GM23338 (cell line): ENCODE measurements at regions not wholly inside any gene's neighbourhood (a gene's known extent, or its start where the extent isn't known, plus 50 kb on each side); places are given as distances from the start of the nearest gene placed in this dataset.

ENCODE experiments used
- ATAC-seq: fragments of 200-7000 bp; cut with Tn5 transposase; 3 replicates; pipeline ENCODE4 v1.9.1; 2020
- DNase-seq: peaks from one replicate; pipeline ENCODE4 v3.0.0-alpha.2; 2015; ENCODE audit warnings: low spot score
- H2AFZ ChIP-seq: fragments of 200-600 bp; sonication (generic); 2 replicates; pipeline ENCODE4 v1.8.0; 2016; ENCODE audit warnings: antibody characterized with exemption, mild to moderate bottlenecking, moderate library complexity
- H3F3A ChIP-seq: fragments of 200-600 bp; sonication (generic); replicated peaks from 2 replicates; pipeline ENCODE4 v1.8.0; 2017; ENCODE audit warnings: antibody characterized with exemption, mixed run types, low read depth
- H3K27ac ChIP-seq: fragments of 200-600 bp; sonication (generic); 2 replicates; pipeline ENCODE4 v1.6.1; 2016; ENCODE audit warnings: low read depth
- H3K27me3 ChIP-seq: fragments of 200-600 bp; sonication (generic); 2 replicates; pipeline ENCODE4 v1.8.0; 2016; ENCODE audit warnings: mild to moderate bottlenecking, mixed run types, moderate library complexity; ENCODE audit not compliant: insufficient read depth
- H3K36me3 ChIP-seq: fragments of 200-600 bp; sonication (generic); 2 replicates; pipeline ENCODE4 v1.8.0; 2016; ENCODE audit warnings: mild to moderate bottlenecking; ENCODE audit not compliant: insufficient read depth
- H3K4me1 ChIP-seq: fragments of 200-600 bp; sonication (generic); 2 replicates; pipeline ENCODE4 v1.8.0; 2016; ENCODE audit warnings: mild to moderate bottlenecking, moderate library complexity; ENCODE audit not compliant: insufficient read depth
- H3K4me2 ChIP-seq: fragments of 200-600 bp; sonication (generic); 2 replicates; pipeline ENCODE4 v1.7.1; 2017; ENCODE audit warnings: mixed run types
- H3K4me3 ChIP-seq: fragments of 200-600 bp; sonication (generic); 2 replicates; pipeline ENCODE4 v1.6.1; 2016; ENCODE audit warnings: mixed run types
- H3K79me2 ChIP-seq: fragments of 200-600 bp; sonication (generic); replicated peaks from 2 replicates; pipeline ENCODE4 v1.8.0; 2017; ENCODE audit warnings: mild to moderate bottlenecking; ENCODE audit not compliant: insufficient read depth
- H3K9me2 ChIP-seq: fragments of 200-600 bp; sonication (generic); 2 replicates; pipeline ENCODE4 v1.8.0; 2017; ENCODE audit not compliant: insufficient read depth
- H4K20me1 ChIP-seq: fragments of 200-600 bp; sonication (generic); replicated peaks from 2 replicates; pipeline ENCODE4 v1.8.0; 2017; ENCODE audit warnings: mild to moderate bottlenecking; ENCODE audit not compliant: insufficient read depth
- H3K27ac Mint-ChIP-seq: 2 replicates; pipeline ENCODE4 v1.8.0; 2020; ENCODE audit warnings: inconsistent platforms, mild to moderate bottlenecking, moderate library complexity, mixed read lengths
- H3K27me3 Mint-ChIP-seq: 3 replicates; pipeline ENCODE4 v1.8.0; 2022; ENCODE audit warnings: low read depth, mild to moderate bottlenecking, moderate library complexity, mixed read lengths, inconsistent platforms; ENCODE audit not compliant: insufficient read depth, poor library complexity
- H3K36me3 Mint-ChIP-seq: 3 replicates; pipeline ENCODE4 v1.8.0; 2021; ENCODE audit warnings: low read depth, mild to moderate bottlenecking, inconsistent platforms, moderate library complexity, mixed read lengths
- H3K4me1 Mint-ChIP-seq: 3 replicates; pipeline ENCODE4 v1.8.0; 2020; ENCODE audit warnings: mild to moderate bottlenecking, inconsistent platforms, mixed read lengths
- H3K4me3 Mint-ChIP-seq: 3 replicates; pipeline ENCODE4 v1.8.0; 2021; ENCODE audit warnings: moderate library complexity, mild to moderate bottlenecking, inconsistent platforms, mixed read lengths
- H3K9me3 Mint-ChIP-seq: 3 replicates; pipeline ENCODE4 v1.8.0; 2020; ENCODE audit warnings: moderate library complexity, mild to moderate bottlenecking, inconsistent platforms, mixed read lengths
- CREB1 ChIP-seq: fragments of 250-450 bp; sonication (Bioruptor Pico); IDR thresholded peaks from 2 replicates; pipeline ENCODE4 v1.5.0; 2020; ENCODE audit warnings: low read depth, mild to moderate bottlenecking, moderate library complexity
- EZH2 ChIP-seq: fragments of 200-600 bp; sonication (generic); IDR thresholded peaks from one replicate; pipeline ENCODE4 v1.8.0; 2017; ENCODE audit warnings: antibody characterized with exemption, mild to moderate bottlenecking, low read depth; ENCODE audit not compliant: unreplicated experiment
- JUNB ChIP-seq: IDR thresholded peaks from one replicate; pipeline ENCODE4 v1.6.1; 2016; ENCODE audit warnings: antibody characterized with exemption; ENCODE audit not compliant: unreplicated experiment
- POLR2AphosphoS5 ChIP-seq: IDR thresholded peaks from 2 replicates; pipeline ENCODE4 v1.6.1; 2016; ENCODE audit warnings: antibody characterized with exemption, low read depth
- STAT1 ChIP-seq: IDR thresholded peaks from one replicate; pipeline ENCODE4 v1.6.1; 2016; ENCODE audit warnings: antibody characterized with exemption; ENCODE audit not compliant: unreplicated experiment
- TF ChIP-seq, protein P1 (sequence below): IDR thresholded peaks from one replicate; pipeline ENCODE4 v1.6.1; 2018; ENCODE audit warnings: antibody characterized with exemption; ENCODE audit not compliant: unreplicated experiment
- TF ChIP-seq, protein P2 (sequence below): IDR thresholded peaks from 2 replicates; pipeline ENCODE4 v1.6.1; 2016; ENCODE audit warnings: antibody characterized with exemption
- TF ChIP-seq, protein P3 (sequence below): fragments of 250-450 bp; sonication (Bioruptor Pico); IDR thresholded peaks from 2 replicates; pipeline ENCODE4 v1.5.0; 2020; ENCODE audit warnings: mild to moderate bottlenecking, moderate library complexity

DNA sequence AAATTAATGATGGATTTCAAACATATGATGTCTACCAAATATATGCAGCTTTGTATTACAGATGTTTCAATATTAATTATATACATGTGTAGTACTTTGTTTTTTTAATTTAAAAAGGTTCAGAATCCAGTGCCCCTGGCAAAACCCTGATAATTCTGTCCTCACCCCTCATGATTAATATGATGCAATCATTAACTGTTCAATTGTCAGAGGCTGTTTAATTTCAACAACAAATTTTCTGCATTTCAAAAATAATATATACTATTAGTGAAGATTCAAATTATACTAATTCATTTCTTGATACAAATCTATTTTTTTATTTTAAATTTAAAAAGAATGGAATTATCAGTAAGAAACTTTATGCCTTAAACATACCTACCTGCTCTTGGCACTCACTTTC is 162.6 kb downstream of the HHIPL2 start (continued):
- TF ChIP-seq STAT1, result no peak
- TF ChIP-seq, protein P1, sequence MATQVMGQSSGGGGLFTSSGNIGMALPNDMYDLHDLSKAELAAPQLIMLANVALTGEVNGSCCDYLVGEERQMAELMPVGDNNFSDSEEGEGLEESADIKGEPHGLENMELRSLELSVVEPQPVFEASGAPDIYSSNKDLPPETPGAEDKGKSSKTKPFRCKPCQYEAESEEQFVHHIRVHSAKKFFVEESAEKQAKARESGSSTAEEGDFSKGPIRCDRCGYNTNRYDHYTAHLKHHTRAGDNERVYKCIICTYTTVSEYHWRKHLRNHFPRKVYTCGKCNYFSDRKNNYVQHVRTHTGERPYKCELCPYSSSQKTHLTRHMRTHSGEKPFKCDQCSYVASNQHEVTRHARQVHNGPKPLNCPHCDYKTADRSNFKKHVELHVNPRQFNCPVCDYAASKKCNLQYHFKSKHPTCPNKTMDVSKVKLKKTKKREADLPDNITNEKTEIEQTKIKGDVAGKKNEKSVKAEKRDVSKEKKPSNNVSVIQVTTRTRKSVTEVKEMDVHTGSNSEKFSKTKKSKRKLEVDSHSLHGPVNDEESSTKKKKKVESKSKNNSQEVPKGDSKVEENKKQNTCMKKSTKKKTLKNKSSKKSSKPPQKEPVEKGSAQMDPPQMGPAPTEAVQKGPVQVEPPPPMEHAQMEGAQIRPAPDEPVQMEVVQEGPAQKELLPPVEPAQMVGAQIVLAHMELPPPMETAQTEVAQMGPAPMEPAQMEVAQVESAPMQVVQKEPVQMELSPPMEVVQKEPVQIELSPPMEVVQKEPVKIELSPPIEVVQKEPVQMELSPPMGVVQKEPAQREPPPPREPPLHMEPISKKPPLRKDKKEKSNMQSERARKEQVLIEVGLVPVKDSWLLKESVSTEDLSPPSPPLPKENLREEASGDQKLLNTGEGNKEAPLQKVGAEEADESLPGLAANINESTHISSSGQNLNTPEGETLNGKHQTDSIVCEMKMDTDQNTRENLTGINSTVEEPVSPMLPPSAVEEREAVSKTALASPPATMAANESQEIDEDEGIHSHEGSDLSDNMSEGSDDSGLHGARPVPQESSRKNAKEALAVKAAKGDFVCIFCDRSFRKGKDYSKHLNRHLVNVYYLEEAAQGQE, result no peak
- TF ChIP-seq POLR2AphosphoS5, result no peak
- TF ChIP-seq EZH2, result no peak

DNA sequence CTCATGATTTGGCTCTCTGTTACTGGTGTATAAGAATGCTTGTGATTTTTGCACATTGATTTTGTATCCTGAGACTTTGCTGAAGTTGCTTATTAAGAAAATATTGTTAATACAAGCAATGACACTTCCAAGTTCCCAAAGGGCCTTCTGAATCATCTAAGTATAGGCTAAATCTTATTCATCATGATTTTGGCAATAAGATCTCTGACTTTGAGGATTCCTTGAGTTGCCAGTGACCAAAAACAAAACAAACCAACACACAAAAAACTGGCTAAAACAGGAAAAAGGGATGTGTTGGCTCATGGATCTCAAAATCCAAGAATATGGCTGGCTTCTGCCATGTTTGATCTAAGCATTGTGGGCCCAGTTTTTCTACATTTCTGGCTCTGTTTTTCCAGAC is 163.4 kb downstream of the HHIPL2 start:
- no peak overlapping the region for H3K4me2 ChIP-seq
- no peak overlapping the region for H2AFZ ChIP-seq
- Mint-ChIP-seq H3K36me3 (no peaks in the 10 kb centered on the region), H3K27ac (no peak overlapping the region), H3K4me1 (no peaks in the 10 kb centered on the region), H3K4me3 (no peak overlapping the region), H3K27me3 (no peaks in the 10 kb centered on the region), H3K9me3 (peaks cover 2% of the 10 kb centered on the region; the same call in 1 of the 3 replicates)
- TF ChIP-seq JUNB, result no peak
- no peak for TF ChIP-seq EZH2
- no peak for TF ChIP-seq CREB1 (CRISPR knock-in tag)
- TF ChIP-seq, protein P2, sequence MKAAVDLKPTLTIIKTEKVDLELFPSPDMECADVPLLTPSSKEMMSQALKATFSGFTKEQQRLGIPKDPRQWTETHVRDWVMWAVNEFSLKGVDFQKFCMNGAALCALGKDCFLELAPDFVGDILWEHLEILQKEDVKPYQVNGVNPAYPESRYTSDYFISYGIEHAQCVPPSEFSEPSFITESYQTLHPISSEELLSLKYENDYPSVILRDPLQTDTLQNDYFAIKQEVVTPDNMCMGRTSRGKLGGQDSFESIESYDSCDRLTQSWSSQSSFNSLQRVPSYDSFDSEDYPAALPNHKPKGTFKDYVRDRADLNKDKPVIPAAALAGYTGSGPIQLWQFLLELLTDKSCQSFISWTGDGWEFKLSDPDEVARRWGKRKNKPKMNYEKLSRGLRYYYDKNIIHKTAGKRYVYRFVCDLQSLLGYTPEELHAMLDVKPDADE, result no peak
- TF ChIP-seq, protein P3, sequence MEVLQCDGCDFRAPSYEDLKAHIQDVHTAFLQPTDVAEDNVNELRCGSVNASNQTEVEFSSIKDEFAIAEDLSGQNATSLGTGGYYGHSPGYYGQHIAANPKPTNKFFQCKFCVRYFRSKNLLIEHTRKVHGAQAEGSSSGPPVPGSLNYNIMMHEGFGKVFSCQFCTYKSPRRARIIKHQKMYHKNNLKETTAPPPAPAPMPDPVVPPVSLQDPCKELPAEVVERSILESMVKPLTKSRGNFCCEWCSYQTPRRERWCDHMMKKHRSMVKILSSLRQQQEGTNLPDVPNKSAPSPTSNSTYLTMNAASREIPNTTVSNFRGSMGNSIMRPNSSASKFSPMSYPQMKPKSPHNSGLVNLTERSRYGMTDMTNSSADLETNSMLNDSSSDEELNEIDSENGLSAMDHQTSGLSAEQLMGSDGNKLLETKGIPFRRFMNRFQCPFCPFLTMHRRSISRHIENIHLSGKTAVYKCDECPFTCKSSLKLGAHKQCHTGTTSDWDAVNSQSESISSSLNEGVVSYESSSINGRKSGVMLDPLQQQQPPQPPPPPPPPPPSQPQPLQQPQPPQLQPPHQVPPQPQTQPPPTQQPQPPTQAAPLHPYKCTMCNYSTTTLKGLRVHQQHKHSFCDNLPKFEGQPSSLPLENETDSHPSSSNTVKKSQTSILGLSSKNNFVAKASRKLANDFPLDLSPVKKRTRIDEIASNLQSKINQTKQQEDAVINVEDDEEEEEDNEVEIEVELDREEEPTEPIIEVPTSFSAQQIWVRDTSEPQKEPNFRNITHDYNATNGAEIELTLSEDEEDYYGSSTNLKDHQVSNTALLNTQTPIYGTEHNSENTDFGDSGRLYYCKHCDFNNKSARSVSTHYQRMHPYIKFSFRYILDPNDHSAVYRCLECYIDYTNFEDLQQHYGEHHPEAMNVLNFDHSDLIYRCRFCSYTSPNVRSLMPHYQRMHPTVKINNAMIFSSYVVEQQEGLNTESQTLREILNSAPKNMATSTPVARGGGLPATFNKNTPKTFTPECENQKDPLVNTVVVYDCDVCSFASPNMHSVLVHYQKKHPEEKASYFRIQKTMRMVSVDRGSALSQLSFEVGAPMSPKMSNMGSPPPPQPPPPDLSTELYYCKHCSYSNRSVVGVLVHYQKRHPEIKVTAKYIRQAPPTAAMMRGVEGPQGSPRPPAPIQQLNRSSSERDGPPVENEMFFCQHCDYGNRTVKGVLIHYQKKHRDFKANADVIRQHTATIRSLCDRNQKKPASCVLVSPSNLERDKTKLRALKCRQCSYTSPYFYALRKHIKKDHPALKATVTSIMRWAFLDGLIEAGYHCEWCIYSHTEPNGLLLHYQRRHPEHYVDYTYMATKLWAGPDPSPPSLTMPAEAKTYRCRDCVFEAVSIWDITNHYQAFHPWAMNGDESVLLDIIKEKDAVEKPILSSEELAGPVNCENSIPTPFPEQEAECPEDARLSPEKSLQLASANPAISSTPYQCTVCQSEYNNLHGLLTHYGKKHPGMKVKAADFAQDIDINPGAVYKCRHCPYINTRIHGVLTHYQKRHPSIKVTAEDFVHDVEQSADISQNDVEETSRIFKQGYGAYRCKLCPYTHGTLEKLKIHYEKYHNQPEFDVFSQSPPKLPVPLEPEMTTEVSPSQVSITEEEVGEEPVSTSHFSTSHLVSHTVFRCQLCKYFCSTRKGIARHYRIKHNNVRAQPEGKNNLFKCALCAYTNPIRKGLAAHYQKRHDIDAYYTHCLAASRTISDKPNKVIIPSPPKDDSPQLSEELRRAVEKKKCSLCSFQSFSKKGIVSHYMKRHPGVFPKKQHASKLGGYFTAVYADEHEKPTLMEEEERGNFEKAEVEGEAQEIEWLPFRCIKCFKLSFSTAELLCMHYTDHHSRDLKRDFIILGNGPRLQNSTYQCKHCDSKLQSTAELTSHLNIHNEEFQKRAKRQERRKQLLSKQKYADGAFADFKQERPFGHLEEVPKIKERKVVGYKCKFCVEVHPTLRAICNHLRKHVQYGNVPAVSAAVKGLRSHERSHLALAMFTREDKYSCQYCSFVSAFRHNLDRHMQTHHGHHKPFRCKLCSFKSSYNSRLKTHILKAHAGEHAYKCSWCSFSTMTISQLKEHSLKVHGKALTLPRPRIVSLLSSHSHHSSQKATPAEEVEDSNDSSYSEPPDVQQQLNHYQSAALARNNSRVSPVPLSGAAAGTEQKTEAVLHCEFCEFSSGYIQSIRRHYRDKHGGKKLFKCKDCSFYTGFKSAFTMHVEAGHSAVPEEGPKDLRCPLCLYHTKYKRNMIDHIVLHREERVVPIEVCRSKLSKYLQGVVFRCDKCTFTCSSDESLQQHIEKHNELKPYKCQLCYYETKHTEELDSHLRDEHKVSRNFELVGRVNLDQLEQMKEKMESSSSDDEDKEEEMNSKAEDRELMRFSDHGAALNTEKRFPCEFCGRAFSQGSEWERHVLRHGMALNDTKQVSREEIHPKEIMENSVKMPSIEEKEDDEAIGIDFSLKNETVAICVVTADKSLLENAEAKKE (CRISPR knock-in tag), result no peak
- DNase-seq (no peak), ATAC-seq (no peak)
- H3K27ac ChIP-seq, result no peak overlapping the region
- H3K27me3 ChIP-seq, result no peaks in the 10 kb centered on the region
- no peaks in the 10 kb centered on the region for H3K79me2 ChIP-seq
- no peaks in the 10 kb centered on the region for H3K36me3 ChIP-seq
- H3K9me2 ChIP-seq, result 0 out of 2 replicates have a peak, but pooled peaks cover 5% of the 10 kb centered on the region
- no peaks in the 10 kb centered on the region for H3F3A ChIP-seq
- H3K4me3 ChIP-seq, result no peak overlapping the region
- H3K4me1 ChIP-seq, result no peaks in the 10 kb centered on the region
- no peaks in the 10 kb centered on the region for H4K20me1 ChIP-seq
